ENCODE measurements at regions not wholly inside any gene's neighbourhood (a gene's known extent, or its start where the extent isn't known, plus 50 kb on each side); places are given as distances from the start of the nearest gene placed in this dataset.

DNA sequence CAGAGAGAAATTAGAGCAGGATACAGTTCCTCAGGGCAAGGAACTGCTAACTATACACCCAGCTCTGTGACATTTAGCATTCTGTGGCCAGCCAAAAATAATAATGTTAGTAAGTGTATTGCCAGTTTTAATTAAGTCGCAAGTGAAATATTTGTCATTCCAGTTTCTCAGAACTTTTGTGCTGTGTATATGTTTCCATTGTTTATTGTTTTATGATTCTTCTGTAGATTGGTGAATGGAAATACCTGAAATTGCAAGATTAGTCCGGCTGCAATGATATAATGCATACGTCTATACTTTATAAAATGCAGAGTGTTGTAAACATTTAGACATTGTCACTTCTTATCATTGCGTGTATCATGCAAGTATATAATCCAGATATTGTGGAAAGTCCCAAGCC is 351.3 kb upstream of the GRM7 start:
- no peaks in the 10 kb centered on the region for H3K9me3 ChIP-seq
- TF ChIP-seq, protein P1, sequence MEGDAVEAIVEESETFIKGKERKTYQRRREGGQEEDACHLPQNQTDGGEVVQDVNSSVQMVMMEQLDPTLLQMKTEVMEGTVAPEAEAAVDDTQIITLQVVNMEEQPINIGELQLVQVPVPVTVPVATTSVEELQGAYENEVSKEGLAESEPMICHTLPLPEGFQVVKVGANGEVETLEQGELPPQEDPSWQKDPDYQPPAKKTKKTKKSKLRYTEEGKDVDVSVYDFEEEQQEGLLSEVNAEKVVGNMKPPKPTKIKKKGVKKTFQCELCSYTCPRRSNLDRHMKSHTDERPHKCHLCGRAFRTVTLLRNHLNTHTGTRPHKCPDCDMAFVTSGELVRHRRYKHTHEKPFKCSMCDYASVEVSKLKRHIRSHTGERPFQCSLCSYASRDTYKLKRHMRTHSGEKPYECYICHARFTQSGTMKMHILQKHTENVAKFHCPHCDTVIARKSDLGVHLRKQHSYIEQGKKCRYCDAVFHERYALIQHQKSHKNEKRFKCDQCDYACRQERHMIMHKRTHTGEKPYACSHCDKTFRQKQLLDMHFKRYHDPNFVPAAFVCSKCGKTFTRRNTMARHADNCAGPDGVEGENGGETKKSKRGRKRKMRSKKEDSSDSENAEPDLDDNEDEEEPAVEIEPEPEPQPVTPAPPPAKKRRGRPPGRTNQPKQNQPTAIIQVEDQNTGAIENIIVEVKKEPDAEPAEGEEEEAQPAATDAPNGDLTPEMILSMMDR (IDR thresholded peaks at IDR 0.05), result no peak
- no peak for TF ChIP-seq POLR2A (IDR thresholded peaks at IDR 0.05)
- intact Hi-C loops (cut with DNase I), result no loop called here

DNA sequence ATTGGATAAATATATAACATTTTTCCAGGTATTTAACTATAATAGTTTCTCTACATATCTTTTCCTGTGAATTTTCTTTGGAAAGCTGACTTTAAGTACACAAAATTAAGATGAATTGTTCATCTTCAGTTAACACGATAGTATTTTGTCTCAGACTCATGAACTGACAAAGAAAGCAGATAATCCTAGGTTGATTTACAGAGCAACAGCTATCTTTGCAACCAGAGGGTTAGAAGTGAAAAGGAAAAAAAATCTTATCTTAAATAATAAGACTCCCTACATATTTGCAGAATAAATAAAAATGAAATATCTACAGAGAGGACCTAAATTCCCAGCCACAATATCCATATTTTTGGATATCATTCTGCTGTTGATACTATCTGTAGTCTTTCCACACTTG is 350.2 kb upstream of the GRM7 start:
- Histone ChIP-seq H3K36me3 (no peaks in the 10 kb centered on the region), H3K27ac (no peak overlapping the region), H3K4me1 (no peaks in the 10 kb centered on the region), H3K9me3 (no peaks in the 10 kb centered on the region), H3K4me3 (replicated peaks in 1 of 3) (no peak overlapping the region), H3K27me3 (no peaks in the 10 kb centered on the region)
- intact Hi-C loops (cut with DNase I), result no loop called here
- DNase-seq, result no peak
- TF ChIP-seq, protein P1 (IDR thresholded peaks at IDR 0.05), result no peak
- TF ChIP-seq POLR2A (IDR thresholded peaks at IDR 0.05), result no peak
- WGBS, 2 donors, result 68 to 70% methylated on average over 1 of the region's 1 CpG

More for the DNA sequence above, 351.3 kb upstream of the GRM7 start:
- WGBS, 2 donors, result 78 to 79% methylated on average over 4 of the region's 4 CpGs
- H3K27ac ChIP-seq, result no peak overlapping the region
- no peaks in the 10 kb centered on the region for H3K36me3 ChIP-seq
- no peaks in the 10 kb centered on the region for H3K4me1 ChIP-seq
- DNase-seq, result no peak
- H3K27me3 ChIP-seq, result no peaks in the 10 kb centered on the region
- H3K4me3 ChIP-seq (replicated peaks in 1 of 3), result no peak overlapping the region

DNA sequence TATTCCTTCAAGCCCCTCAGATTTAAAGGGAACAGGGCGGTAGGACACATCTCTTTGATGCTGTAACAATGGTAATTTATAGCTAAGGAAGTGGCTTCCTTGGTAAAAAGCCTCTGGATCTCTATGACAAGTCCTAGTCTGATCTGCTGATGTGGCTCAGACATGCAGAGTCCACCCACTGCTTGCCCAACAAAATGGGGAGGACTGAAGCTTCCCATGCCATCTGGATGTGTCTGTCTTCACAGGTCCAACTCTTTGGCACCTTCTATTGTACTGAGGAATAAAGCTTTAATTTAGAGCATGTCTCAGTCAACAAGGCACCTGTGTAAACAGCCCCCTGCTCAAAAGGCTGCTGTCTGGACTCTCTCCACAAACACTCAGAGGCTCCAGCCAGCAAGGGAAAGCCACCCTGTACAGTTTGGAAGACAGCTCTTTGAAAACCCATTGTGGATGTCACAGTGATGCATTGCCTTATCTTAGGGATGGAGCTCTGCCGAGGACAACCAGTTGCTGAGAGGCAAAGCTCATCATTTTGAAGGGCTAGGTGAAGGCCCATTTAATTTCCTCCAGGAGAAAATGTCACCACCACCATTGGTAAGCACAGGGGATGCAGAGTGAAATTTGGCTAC is 348.6 kb upstream of the GRM7 start:
- H3K27me3 ChIP-seq, result no peaks in the 10 kb centered on the region
- intact Hi-C loops (cut with DNase I), result no loop called here
- no peak for DNase-seq
- no peaks in the 10 kb centered on the region for H3K9me3 ChIP-seq
- H3K27ac ChIP-seq, result no peak overlapping the region
- TF ChIP-seq, protein P1 (IDR thresholded peaks at IDR 0.05), result no peak
- TF ChIP-seq POLR2A (IDR thresholded peaks at IDR 0.05), result no peak
- 62 to 70% methylated on average over 2 of the region's 2 CpGs for WGBS, 2 donors
- H3K36me3 ChIP-seq, result no peaks in the 10 kb centered on the region
- no peaks in the 10 kb centered on the region for H3K4me1 ChIP-seq
- H3K4me3 ChIP-seq (replicated peaks in 1 of 3), result no peak overlapping the region

DNA sequence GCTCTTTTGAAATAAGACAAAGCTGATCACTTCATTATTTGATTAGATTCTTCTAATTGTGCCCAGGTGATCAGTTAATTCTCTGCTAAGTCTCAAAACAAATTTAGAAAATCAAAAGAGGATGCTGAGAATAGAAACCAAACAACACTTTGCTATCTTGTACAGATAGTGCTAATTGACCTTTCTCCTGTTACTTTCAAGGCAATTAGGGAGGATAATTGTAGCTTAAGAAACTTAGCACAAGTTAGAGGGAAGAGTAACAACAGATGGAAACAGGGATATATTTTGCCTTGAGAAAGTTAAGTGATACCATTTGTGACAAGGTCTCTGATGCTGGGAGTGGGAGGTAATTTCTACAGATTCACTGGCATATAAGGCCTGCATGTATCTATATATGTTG is 344.8 kb upstream of the GRM7 start:
- H3K4me3 ChIP-seq (replicated peaks in 1 of 3), result no peak overlapping the region
- H3K9me3 ChIP-seq, result no peaks in the 10 kb centered on the region
- H3K27ac ChIP-seq, result no peak overlapping the region
- no peaks in the 10 kb centered on the region for H3K27me3 ChIP-seq
- no peak for TF ChIP-seq POLR2A (IDR thresholded peaks at IDR 0.05)
- TF ChIP-seq, protein P1 (IDR thresholded peaks at IDR 0.05), result no peak
- intact Hi-C loops (cut with DNase I), result no loop called here
- DNase-seq, result no peak
- no peaks in the 10 kb centered on the region for H3K36me3 ChIP-seq
- H3K4me1 ChIP-seq, result no peaks in the 10 kb centered on the region

DNA sequence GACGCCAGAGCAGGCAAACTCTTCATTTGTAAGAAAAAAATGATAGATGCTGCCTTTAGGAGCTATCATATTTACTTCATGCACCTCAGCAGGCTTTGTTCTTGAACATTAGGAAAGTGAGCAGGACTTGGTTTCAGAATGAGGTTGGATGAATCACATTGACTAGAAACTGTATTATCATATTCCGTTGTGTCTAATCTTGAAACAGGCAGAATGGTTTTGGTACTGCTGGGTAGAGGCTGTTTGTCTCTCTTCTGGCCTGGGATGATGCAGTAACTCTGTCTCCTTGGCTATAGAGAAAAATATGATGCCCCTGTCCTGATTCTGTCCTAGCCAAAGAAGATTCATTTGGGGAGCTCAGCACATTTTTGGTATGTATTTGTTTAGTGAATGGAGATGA is 344.2 kb upstream of the GRM7 start:
- Histone ChIP-seq H3K9me3 (no peaks in the 10 kb centered on the region), H3K4me3 (replicated peaks in 1 of 3) (no peak overlapping the region), H3K36me3 (no peaks in the 10 kb centered on the region), H3K4me1 (no peaks in the 10 kb centered on the region), H3K27ac (no peak overlapping the region), H3K27me3 (no peaks in the 10 kb centered on the region)
- 87 to 88% methylated on average over 2 of the region's 2 CpGs for WGBS, 2 donors
- no peak for TF ChIP-seq POLR2A (IDR thresholded peaks at IDR 0.05)
- TF ChIP-seq, protein P1 (IDR thresholded peaks at IDR 0.05), result no peak
- intact Hi-C loops (cut with DNase I), result no loop called here
- no peak for DNase-seq
